ENCODE measurements at regions not wholly inside any gene's neighbourhood (a gene's known extent, or its start where the extent isn't known, plus 50 kb on each side); places are given as distances from the start of the nearest gene placed in this dataset.

DNA sequence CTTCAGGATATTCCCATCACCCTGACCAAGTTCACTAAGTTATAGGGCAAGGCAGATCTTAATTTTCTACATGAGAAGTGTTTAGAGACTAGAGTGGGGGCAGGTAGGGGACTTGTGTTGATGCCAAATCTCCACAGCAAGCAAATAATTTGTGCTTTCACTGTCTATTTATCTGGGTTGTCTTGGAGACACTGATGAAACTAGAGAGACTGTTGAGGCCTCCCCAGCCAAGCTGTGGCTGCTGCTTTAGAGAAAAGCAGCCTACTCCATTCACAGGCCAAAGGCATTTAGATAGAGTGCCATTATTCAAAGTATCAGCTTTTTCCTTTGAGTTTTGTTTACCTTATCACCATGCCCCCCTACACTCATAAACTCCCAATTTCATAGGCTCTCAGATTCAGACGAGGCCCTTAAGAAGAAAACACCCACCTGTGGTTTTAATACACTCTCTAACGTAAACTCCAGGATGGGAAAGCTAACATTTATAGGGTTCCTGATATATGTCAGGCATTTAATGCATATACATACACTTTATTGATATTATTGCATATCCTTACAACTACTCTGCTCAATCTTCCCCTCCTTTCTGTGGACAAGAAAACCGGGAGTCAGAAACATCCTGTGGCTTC is 130.4 kb upstream of the FOXB1 start:
- no peak for DNase-seq
- intact Hi-C loops (cut with micrococcal nuclease): no loop called here
- no peaks in the 10 kb centered on the region for H3K36me3 Mint-ChIP-seq (ENCODE audit: low read depth)
- no peak overlapping the region for H3K27ac Mint-ChIP-seq
- H3K4me1 Mint-ChIP-seq (ENCODE audit: low read depth): no peaks in the 10 kb centered on the region
- TF ChIP-seq, protein P1, sequence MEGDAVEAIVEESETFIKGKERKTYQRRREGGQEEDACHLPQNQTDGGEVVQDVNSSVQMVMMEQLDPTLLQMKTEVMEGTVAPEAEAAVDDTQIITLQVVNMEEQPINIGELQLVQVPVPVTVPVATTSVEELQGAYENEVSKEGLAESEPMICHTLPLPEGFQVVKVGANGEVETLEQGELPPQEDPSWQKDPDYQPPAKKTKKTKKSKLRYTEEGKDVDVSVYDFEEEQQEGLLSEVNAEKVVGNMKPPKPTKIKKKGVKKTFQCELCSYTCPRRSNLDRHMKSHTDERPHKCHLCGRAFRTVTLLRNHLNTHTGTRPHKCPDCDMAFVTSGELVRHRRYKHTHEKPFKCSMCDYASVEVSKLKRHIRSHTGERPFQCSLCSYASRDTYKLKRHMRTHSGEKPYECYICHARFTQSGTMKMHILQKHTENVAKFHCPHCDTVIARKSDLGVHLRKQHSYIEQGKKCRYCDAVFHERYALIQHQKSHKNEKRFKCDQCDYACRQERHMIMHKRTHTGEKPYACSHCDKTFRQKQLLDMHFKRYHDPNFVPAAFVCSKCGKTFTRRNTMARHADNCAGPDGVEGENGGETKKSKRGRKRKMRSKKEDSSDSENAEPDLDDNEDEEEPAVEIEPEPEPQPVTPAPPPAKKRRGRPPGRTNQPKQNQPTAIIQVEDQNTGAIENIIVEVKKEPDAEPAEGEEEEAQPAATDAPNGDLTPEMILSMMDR (IDR thresholded peaks at IDR 0.05): no peak
- no peaks in the 10 kb centered on the region for H3K9me3 Mint-ChIP-seq
- H3K4me3 Mint-ChIP-seq: no peak overlapping the region
- peaks cover 2% of the 10 kb centered on the region for H3K27me3 Mint-ChIP-seq
- POLR2A ChIA-PET: no interaction called here
- CTCF ChIA-PET: interaction anchor here (0.8 kb wide), 1 partner anchor 453 kb away, joined by 3 read pairs; no protein-coding TSS in a partner anchor
- ATAC-seq: no peak

DNA sequence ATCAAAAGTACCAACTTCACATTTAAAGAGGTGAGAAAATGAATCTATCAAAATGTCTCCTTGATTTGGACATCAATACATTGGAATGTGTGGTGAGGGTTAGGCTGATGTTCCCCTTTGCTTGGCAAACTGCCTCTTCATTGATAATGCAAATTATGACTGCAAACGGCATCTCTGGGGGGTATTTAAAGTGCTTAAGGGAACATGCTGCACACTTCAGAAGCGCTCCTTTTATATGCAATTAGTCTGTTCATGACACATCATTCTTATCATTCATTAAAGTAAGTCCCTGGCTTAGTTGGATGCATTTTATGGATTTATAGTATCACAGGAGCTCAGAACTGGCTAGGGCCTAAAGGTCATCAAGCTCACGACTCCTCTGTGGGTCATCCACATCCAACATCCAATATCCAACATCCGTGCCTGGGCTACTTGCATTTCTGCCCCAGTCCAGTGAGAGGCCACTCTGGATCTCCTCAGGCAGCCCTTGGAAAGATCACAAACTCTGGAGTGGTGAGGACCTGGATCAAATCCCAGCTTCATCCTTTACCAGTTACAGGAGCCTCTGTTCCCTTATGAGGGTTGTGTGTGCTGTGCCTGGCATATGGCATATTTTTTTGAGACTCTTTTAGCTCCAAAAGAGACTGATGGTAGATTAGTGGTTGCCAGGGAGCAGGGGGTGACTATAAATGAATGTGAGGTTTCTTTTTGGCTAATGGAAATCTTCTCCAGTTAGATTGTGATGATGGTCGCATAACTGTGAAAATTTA is 136.8 kb upstream of the FOXB1 start:
- Mint-ChIP-seq H3K27ac (no peak overlapping the region), H3K4me1 (ENCODE audit: low read depth) (no peaks in the 10 kb centered on the region), H3K4me3 (no peak overlapping the region), H3K27me3 (no peaks in the 10 kb centered on the region), H3K36me3 (ENCODE audit: low read depth) (no peaks in the 10 kb centered on the region), H3K9me3 (no peaks in the 10 kb centered on the region)
- DNase-seq: no peak
- TF ChIP-seq, protein P1 (IDR thresholded peaks at IDR 0.05): no peak
- CTCF ChIA-PET: no interaction called here
- POLR2A ChIA-PET: no interaction called here
- no peak for ATAC-seq
- intact Hi-C loops (cut with micrococcal nuclease): no loop called here

DNA sequence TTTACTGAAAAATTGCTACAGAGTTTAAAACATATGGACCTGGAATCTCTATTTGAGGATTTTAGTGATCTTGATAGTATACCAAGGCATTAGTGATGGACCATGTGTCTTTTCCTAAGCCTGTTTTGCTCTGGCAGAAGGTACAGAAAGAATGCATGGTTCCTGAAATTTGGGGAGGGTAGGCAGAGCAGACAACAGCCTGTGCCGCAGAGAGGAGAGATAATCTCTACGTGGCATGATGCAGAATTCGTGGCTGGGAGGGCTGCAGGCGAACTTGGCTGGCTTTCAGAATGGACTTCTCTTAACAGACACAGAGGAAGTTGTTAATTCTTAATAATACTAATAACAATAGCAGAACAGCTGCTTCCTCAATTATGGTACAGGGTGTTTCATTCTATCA is 137.5 kb upstream of the FOXB1 start:
- Mint-ChIP-seq H3K4me3 (no peak overlapping the region), H3K4me1 (ENCODE audit: low read depth) (no peaks in the 10 kb centered on the region), H3K27me3 (peaks cover under 1% of the 10 kb centered on the region), H3K27ac (no peak overlapping the region), H3K36me3 (ENCODE audit: low read depth) (no peaks in the 10 kb centered on the region), H3K9me3 (no peaks in the 10 kb centered on the region)
- ChIA-PET POLR2A (no interaction called here), CTCF (interaction anchor here (1.7 kb wide), 1 partner anchor 19 kb away, joined by 5 read pairs; no protein-coding TSS in a partner anchor)
- TF ChIP-seq, protein P1 (IDR thresholded peaks at IDR 0.05): no peak
- DNase-seq (no peak), ATAC-seq (no peak)
- intact Hi-C loops (cut with micrococcal nuclease): no loop called here

DNA sequence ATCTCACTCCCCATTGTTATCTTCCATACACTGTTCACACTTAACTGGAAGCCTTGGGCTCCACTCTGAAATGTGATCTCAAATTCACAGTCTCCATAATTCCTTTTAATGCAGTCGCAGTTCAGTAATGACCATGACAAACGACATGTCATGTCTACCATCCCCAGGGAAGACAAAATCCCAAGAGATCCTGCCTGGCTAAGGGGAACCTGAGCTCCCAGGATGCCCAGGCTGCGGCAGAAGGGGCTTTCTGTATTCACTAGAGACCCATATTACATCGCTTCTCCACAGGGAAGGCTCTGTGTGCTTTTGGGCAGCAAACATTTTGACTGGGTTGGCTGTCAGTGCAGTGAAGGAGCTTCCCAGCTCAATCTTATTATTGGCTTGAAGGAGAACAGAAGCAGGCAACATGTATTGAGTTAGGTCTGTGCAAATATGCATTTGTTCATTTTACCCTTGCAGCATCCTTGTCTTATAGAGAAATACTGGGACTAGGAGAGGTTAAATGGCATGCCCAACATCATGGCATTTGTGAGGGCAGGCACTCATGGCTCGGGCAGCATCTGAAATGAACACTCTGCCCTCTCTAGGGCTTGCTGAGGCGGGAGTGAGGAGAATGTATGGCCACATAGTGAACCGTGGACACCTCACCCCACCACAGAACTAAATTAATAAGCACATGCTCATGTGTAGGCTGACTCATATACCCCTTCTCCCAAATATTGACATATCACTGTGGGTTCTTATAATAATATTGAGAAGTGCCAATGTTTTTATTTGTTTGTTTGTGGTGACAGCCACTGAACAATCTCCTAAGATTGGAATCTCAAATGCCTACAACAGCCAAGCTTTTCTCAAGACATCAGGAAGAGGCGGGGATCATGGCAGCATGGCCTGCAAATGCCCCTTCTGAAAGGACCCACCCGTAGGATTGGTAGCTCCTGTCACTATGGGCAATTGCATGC is 141.6 kb upstream of the FOXB1 start:
- DNase-seq (no peak), ATAC-seq (no peak)
- H3K4me1 Mint-ChIP-seq (ENCODE audit: low read depth): no peaks in the 10 kb centered on the region
- no peaks in the 10 kb centered on the region for H3K36me3 Mint-ChIP-seq (ENCODE audit: low read depth)
- H3K27me3 Mint-ChIP-seq: peaks cover 3% of the 10 kb centered on the region
- H3K27ac Mint-ChIP-seq: no peak overlapping the region
- TF ChIP-seq, protein P1 (IDR thresholded peaks at IDR 0.05): no peak
- no peaks in the 10 kb centered on the region for H3K9me3 Mint-ChIP-seq
- POLR2A ChIA-PET: no interaction called here
- CTCF ChIA-PET: interaction anchor here (1.1 to 1.7 kb wide), 3 partner anchors 10 to 55 kb away, joined by 3 to 7 read pairs (median 3); no protein-coding TSS in a partner anchor
- intact Hi-C loops (cut with micrococcal nuclease): no loop called here
- no peak overlapping the region for H3K4me3 Mint-ChIP-seq
